GM21737 (cell line): ENCODE measurements at regions not wholly inside any gene's neighbourhood (a gene's known extent, or its start where the extent isn't known, plus 50 kb on each side); places are given as distances from the start of the nearest gene placed in this dataset.
"Not testable (repeated sequence)": the region's sequence is repeated elsewhere in the genome, so short reads cannot be mapped to it uniquely, and the experiment has no call there.

Source experiments
- ATAC-seq: cut with Tn5 transposase; IDR thresholded peaks from one replicate; pipeline ENCODE4 v1.9.1; 2021; ENCODE audit warnings: mild to moderate bottlenecking, moderate library complexity; ENCODE audit not compliant: unreplicated experiment

- no peak for ATAC-seq
These were observed 255.7 kb upstream of the RGMB start for GRCh38 chr5:98517560-98518366.

GRCh38 chr5:98518754-98519153, 254.7 kb upstream of the RGMB start:
- ATAC-seq: no peak

- ATAC-seq: no peak
These were observed 253.9 kb upstream of the RGMB start for GRCh38 chr5:98519571-98519970.

GRCh38 chr5:98521821-98522220, 251.6 kb upstream of the RGMB start:
- no peak for ATAC-seq

GRCh38 chr5:98524773-98525172, 248.7 kb upstream of the RGMB start:
- ATAC-seq: no peak

- no peak for ATAC-seq
These were observed 245.6 kb upstream of the RGMB start for GRCh38 chr5:98527846-98528245.

GRCh38 chr5:98529321-98529720, 244.1 kb upstream of the RGMB start:
- ATAC-seq: no peak

- no peak for ATAC-seq
These were observed 243.2 kb upstream of the RGMB start for GRCh38 chr5:98530224-98530623.

GRCh38 chr5:98535901-98536300, 237.6 kb upstream of the RGMB start:
- ATAC-seq: no peak

GRCh38 chr5:98540056-98540455, 233.4 kb upstream of the RGMB start:
- ATAC-seq: no peak

- no peak for ATAC-seq
These were observed 231.8 kb upstream of the RGMB start for GRCh38 chr5:98541641-98542040.

GRCh38 chr5:98543490-98543889, 230.0 kb upstream of the RGMB start:
- ATAC-seq: no peak

GRCh38 chr5:98546924-98547323, 226.5 kb upstream of the RGMB start:
- not testable (repeated sequence) for ATAC-seq

GRCh38 chr5:98556712-98557111, 216.8 kb upstream of the RGMB start:
- no peak for ATAC-seq

- no peak for ATAC-seq
These were observed 215.5 kb upstream of the RGMB start for GRCh38 chr5:98557916-98558315.

GRCh38 chr5:98563885-98564653, 209.4 kb upstream of the RGMB start:
- no peak for ATAC-seq

GRCh38 chr5:98564836-98565235, 208.6 kb upstream of the RGMB start:
- ATAC-seq: no peak

GRCh38 chr5:98568336-98568735, 205.1 kb upstream of the RGMB start:
- no peak for ATAC-seq

GRCh38 chr5:98569288-98569687, 204.2 kb upstream of the RGMB start:
- ATAC-seq: no peak

- ATAC-seq: no peak
These were observed 203.5 kb upstream of the RGMB start for GRCh38 chr5:98570010-98570409.

- no peak for ATAC-seq
These were observed 202.7 kb upstream of the RGMB start for GRCh38 chr5:98570661-98571191.

GRCh38 chr5:98573834-98574320, 199.6 kb upstream of the RGMB start:
- ATAC-seq: no peak
